IPS-11a (cell line): ENCODE measurements at regions not wholly inside any gene's neighbourhood (a gene's known extent, or its start where the extent isn't known, plus 50 kb on each side); places are given as distances from the start of the nearest gene placed in this dataset.

Source experiments
- H3K4me3 ChIP-seq: one replicate; pipeline ENCODE4 v1.5.1; 2013; ENCODE audit warnings: low read depth, low read length, control low read depth

DNA sequence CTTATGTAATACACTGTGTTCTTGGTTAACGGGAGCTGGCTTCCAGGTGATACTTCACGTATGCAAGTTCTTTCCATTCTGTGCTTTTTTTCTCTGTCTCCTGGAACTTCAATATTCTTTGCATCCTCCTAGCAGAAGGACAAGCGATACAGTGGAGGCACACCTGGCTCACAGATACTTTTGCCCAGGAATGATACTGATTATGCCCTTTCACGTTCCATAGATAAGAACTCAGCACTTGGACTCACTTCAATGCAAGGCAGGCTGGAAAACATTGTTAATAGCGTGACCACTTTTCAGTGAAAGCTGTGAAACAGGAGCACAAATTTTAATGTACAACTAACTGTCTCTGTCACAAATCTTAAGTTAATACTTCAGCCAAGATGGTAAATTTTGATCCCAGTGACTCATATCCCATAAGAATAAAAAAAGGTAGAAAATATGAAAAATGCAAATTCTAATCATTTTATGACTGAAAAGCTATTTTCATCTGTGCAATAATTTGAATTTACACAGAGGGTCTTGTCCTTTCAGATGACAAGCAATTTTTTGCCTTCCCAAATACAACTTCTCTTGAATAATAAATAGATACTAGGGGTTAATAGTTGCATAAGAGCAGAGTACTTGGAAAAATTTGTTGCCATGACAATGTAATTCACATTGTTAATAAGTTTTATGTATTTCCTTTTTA lies 919.0 kb downstream of the GALC start:
- no peak overlapping the region for H3K4me3 ChIP-seq

DNA sequence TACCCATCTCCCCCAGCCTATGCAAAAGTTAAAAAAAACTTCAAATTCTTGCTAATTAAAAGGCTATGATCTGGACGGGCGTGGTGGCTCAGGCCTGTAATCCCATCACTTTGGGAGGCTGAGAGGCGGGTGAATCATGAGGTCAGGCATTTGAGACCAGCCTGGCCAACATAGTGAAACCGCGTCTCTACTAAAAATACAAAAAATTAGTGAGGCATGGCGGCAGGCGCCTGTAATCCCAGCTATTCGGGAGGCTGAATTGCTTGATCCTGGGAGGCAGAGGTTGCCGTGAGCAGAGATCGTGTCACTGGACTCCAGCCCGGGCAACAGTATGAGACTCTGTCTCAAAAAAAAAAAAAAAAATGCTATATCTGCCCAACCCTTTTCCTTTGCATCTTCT lies 925.4 kb downstream of the GALC start:
- no peak overlapping the region for H3K4me3 ChIP-seq

DNA sequence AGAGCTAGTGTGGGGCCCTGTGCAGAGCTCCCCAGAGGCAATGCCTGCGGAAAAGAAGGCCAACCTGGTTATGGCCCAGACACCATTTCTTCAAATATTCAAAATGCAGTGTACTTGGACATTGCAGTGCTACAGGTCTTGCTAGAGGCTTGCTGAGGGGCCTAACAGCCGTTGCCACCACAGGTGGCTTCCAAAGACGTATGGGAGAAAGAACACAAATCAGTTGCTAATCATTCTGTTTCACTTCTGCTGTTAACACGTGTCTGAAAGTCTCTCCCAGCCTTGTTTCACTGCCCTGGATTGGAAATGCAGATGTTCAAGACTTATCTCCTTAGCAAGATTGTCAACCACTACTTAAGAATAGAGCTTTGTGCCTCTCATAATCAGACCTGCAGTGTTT lies 925.9 kb downstream of the GALC start:
- H3K4me3 ChIP-seq: no peak overlapping the region

DNA sequence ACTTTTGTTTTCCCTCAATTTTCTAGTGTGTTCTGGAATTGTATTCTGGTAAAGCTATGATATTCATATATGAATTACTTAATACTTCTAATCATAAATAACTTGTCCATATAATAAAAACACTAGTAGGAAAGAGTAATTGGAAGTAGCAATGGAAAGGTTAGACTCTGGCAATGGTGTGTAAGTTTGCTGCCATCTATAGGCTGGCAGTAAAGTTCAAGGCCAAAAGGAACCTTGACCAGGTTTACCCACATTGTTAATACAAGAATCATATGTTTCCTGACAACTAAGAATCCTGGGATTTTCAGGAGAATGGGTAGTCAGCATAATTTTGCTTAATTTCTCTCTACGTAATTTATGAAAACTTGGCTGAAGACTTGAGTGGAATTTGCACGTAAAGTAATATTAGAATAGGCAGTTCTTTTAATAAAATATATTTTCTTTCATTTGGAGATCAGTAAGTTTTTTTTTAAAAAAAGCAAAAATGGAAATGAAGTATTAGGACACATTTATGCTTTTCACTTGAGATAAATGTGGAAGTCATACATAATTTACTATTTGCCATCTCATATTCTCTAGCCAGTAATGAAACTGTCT lies 926.7 kb downstream of the GALC start:
- H3K4me3 ChIP-seq: no peak overlapping the region

DNA sequence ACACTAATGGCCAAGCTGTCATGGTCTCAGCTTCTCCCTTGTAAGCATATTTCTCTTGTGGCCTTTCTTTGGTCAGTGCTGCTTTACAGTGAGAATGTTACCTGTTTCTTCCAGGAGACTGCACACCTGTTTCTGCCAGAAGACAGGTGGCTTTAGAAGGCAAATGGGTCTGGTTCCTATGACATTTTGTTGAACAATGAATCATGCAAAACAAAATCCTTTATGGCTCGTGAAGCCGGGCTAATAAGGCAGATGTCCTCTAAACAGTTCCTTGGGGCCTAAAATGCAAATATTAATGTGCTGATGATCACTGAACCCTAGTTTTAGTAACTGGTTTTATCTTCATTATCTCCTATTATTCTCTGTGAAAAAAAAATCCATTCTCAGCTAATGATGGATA lies 927.6 kb downstream of the GALC start:
- no peak overlapping the region for H3K4me3 ChIP-seq

DNA sequence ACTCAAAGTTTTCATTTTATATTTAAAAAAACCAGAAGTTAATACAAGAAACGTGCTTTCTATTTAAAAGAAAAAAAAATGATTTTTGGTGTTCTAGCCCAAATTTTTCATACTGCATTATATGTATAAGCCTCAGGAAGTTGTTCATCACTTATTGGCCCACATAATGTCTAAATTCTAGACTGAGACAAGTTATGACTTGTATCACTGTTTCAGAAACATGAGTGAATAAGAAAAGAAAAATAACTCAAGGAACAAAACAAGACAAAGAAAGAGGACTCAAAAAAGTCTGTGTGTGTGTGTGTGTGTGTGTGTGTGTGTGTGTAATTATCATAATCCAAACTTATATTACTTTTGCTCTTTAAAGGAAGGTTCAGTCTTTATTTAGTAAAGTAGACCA lies 929.8 kb downstream of the GALC start:
- H3K4me3 ChIP-seq: no peak overlapping the region

DNA sequence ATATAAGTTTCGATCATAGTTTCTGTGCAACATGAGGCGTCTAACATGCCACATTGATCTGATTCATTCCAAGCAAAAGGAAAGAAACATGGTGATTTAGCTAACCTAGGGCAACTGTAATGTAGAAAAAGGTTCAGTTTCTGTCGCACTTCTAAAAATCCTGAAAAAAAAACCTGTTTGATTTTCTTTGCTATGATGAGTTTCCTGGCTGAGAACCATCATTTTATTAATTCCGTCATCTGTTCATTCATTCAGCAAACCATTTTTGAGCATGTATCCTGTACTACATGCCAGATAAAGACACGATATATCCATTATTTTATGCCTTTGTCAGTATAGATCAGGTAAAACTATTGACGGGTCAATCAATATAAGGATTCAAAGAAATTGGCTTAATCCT lies 932.6 kb downstream of the GALC start:
- H3K4me3 ChIP-seq: no peak overlapping the region

DNA sequence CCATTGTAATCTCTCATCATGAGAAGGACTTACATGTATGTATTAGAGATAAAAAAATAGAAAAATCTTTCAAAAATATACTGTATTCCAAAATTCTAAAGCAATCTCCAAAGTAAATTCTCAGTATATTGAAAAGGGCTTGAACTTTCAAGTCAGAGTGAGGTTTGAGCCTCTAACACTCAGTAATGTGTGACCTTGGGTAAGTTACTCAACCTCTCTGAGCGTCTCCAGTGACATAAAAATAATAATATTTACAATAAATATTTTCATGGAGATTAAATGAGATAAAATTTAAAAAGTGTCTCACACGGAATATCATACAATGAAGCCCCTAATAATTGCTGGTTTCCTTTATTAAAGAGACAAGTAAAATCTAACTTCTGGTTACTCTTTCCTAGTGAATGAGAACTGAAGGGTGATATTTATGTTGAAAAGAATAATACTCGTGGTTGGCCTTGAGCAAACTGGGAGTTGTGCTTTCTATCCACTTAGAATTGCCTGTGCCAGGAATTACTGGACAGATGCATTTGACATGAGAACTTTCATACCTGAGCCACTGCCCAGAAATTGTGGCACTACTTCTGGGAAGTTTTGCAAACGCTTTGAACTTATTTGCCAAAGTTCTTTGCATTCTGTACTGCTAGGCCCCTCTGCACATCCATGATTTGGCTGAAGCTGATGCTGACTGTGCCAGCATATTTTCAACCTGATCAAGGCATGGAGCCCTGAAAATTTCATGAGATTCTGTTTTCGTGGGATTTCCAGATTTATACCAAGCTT lies 933.7 kb downstream of the GALC start:
- H3K4me3 ChIP-seq: no peak overlapping the region

DNA sequence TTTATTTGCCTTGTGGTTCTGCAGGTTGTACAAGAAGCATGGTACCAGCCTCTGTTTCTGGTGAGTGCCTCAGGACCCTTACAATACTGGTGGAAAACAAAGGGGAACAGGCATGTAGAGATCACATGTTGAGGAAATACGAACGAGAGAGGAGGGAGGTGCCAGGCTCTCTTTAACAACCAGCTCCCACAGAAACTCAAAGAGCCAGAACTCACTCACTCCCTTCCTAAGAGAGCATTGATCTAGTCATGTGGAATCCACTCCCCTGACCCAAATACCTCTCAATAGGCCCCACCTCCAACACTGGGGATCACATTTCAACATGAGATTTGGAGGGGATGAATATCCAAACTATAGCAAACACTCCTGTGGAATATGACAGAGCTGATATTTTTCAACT lies 938.0 kb downstream of the GALC start:
- no peak overlapping the region for H3K4me3 ChIP-seq

DNA sequence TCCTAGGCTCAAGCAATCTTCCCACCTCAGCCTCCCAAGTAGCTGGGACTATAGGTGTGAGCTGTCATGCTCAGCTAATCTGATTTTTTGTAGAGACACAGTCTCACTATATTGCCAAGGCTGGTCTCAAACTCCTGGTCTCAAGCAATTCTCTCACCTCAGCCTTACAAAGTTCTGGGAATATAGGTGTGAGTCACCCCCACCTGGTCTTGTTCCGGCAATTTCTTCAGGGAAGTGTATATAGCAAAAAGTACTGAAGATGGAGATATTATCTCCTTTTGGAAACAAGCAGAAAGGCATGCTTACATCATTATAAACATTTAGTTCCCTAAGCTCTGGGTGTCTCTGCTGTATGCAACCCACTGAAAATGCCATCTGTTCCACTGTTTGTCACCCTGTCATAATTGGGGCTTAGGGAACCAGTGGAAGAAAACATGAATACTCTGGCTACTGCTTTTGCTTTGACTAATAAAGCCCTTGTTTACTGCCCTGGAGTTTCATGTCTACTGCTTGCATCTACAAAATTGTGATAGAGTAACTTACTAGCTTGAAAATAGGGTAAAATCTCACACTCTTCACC lies 940.2 kb downstream of the GALC start:
- H3K4me3 ChIP-seq: no peak overlapping the region

DNA sequence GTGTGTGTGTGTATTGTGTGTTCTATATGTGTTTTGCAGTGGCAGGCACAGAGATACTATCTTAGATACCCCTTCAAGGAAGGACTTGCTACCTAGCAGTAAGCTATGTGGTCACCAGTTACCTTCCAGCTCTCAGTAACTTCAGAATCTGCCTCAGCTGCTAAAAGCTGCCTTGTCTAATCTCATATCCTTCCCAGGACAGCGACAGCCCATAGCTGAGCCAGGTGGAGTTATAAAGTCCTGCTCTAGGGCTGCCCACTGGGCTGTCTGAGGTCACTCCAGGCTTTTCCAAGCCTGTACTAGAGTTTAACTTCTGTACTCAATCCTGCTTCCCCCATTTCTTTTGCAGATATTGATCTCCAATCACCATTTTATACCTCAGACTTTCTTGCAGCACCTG lies 942.6 kb downstream of the GALC start:
- H3K4me3 ChIP-seq: no peak overlapping the region

DNA sequence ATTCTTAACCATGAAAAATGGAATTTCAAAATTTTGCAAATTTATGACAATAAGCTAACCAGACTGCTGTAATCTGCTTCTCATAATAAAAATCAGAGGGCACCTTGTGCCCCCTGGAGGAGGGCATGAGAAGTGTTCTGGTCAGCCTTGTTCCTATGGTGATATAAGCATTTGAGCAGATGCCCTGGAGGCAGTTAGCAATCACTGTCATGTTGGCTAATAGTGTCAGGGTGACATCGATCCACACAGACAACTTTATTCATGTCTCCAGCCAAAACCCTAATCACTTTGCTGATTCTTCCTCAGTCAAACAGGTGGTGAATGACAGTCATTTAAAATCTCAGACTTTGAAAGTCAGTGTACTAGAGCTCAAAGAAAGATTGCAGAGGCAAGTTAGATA lies 943.0 kb downstream of the GALC start:
- no peak overlapping the region for H3K4me3 ChIP-seq

DNA sequence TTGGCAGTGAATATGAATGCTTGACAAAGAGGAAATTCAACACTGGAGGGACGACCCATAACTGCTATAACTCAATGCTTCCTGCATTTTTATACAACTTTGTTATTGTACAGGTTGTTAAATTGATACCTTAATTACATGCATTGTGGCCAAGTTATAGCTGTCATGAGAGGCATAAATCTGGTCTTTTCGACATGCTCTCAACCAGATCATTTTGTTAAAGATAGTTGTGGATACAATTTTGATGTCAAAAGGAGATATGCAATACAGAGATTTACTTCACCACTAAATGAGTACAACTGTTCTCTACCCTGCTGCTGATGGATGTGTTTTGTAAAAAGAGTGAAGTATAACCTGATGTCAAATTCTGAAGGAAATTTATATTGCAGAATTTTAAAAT lies 946.0 kb downstream of the GALC start:
- no peak overlapping the region for H3K4me3 ChIP-seq

DNA sequence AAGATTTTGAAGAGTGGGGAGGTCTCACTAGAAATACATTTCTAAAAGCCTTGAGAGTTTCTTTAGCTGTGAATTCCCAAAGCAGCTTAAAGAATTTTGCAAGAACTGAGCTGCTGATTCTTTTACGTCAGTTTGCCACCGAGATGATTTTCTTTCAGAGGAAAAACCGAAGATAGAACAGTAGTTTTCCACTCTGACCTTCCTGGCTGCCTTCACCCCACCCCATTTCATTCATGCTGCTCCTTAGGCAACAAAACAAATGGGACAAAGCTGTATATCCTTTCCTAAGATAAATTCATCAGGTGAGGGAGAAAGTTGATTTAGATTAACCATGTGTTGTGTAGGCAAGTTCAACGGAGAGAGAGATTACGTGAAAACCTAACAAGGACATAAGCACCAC lies 947.0 kb downstream of the GALC start:
- H3K4me3 ChIP-seq: no peak overlapping the region

DNA sequence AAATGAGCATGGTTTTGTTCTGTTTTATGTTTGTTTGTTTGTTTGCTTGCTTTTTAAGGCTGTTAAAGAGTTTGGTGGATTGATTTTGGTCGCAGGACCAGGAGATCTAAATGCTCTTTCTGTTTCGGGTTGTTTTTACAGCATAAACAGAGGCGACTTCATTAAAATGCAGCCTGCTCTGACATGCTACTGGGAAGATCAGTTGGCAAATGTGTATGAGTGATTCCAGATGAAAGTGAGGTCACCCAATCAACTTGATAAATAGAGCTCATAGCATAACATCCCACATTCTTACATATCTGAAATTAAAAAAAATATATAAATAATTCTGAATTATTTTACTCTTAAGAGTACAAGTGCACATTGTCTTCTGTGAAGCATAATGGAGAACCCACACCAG lies 947.7 kb downstream of the GALC start:
- no peak overlapping the region for H3K4me3 ChIP-seq

DNA sequence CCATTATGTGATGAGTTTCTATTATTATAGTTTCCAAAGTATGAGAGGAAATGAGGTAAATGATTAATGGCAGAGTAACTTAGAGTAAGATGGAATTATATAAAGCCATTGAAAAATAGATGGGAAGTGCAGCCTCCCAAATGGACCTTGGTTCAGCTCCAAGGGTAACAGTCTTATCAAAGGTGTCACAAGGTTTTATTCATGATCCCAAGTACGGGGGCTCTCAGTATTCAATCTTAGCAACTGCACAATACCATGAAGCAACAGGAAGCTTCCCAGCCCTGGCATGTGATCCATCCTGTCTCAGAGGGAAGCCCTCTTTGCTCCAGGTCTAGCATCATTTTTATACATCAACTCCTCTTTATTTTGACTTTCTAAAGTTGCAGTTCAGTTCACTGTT lies 948.2 kb downstream of the GALC start:
- no peak overlapping the region for H3K4me3 ChIP-seq

DNA sequence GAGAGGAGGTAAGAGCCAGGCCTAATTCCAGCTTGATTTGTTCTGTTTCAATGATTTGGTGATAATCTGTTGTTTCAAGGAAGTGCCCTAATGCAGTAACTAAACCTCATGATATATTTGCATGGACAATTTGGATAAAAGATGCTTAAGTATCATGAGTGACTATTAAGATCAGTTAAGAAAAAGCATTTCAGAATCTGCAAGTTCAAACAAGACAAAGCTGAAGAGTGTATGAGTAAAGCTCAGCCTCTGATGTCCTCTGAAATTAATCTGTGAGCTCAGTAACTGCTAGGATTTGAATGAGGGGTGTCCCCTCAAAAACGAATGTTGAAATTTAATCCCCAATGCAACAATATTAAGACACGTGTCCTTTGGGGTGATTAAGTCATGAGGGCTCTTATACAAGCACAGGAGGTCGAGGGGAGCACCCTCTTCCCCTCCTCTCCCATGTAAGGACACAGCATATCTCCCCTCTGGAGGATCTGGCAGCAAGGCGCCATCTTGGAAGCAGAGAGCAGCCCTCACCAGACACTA lies 949.2 kb downstream of the GALC start:
- H3K4me3 ChIP-seq: no peak overlapping the region

DNA sequence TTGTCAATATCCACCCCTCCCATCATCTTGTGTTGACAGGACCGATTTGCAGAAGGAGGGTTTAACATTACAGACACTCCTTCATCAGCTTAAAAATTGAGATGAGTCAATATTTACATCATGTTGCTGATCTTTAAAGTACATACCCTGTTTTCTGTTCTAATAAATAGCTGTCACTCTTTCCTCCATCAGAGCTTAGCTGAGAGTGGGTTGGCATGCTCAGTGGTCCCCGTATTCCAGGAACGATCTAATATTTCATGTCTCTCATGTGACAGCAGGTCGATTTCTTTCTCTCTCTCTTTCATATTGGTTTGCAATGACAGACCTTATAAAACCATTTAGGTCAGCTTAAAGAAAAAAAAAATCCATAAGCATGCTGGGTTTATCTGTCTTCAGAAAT lies 950.6 kb downstream of the GALC start:
- no peak overlapping the region for H3K4me3 ChIP-seq

DNA sequence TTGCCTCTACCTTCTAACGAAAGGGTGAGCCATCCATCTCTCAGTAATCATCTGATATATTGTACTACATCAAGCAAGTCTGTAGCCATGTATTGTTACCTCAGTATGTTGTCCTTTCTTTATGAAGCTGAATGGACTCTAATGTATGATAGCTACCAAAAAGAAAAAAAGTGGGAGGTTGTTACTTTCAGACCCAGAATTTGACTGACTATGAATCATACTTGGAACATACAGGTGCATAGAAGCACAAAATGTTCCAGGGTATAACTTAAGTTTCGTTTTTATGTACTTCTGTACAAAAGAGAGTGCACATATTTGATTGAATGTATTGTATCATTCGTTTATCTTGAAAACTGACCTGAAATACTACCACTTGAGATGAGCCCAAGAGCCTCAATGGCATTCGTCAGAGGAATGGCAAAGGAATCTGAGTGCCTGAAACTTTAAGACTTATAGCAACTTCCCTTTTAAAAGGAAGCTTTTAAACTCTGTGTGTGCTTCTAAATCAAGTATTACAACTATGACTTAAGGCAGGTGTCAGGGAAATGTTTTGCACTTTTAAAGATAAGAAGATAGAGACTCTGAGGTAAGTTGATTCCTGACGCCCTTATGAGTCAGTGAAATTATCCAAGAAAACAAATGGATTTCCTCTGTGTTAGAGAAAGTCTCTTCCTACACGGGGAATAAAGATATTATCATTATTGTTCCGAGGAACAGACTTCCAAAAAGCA lies 951.5 kb downstream of the GALC start:
- H3K4me3 ChIP-seq: no peak overlapping the region

DNA sequence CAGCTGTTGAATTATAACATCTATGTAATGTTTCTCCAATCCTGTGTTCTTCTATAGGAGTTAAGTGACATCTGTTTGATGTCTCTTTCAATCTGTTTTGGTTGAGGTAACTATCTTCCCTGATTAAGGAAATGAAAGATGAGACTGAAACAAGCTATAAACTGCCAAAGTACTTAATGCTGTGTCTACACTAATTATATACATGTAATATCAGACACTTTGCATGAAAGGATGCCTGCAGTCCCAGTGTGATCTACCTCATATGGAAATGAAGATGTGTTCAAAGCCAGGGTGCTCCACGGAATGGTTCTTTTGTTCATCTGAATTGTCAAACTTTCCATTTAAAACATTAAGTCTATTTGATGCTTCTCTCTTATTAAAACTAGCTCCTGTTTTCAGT lies 958.3 kb downstream of the GALC start:
- H3K4me3 ChIP-seq: no peak overlapping the region

DNA sequence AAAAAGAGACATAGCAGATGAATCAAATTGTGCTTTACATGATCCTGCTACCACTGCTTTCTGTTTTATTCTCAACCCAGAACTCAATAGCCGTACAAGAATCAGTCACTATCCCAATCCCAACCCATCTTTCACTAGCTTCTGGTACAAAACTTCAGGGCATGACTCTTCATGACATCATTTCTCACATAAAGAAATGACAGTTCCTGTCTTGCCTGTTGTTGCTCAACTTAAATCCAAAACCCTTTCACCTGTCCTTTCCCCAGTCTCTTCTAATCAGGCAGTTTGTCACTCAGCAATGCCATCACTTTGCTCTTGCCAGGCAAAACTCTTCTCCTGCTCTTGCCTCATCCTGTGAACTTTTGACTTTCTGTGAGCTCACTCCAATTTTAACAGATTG lies 962.8 kb downstream of the GALC start:
- no peak overlapping the region for H3K4me3 ChIP-seq
